ENCODE measurements at regions not wholly inside any gene's neighbourhood (a gene's known extent, or its start where the extent isn't known, plus 50 kb on each side); places are given as distances from the start of the nearest gene placed in this dataset.

DNA sequence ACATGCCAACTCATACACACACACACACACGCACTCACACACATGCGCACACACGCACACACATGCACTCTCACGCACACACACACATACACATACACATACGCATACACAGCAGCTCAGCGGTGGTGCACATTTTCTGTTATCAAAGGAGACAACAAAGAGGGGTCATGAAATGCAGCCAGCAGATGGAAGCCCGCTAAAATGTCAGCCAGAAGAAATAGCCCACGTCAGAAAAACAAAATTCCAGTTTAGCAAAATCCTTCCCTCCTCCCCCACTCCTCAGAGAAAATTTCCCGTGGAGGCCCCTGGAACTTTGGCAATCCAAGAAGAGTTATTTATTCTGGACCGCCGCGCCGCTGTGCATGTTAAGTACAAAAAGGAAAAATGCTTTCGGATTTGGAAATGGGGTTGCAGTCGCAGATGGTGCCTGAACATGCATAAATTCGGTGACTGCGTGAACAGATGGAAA, 114.6 kb upstream of the VSTM2B start:
- TF ChIP-seq, protein P1, sequence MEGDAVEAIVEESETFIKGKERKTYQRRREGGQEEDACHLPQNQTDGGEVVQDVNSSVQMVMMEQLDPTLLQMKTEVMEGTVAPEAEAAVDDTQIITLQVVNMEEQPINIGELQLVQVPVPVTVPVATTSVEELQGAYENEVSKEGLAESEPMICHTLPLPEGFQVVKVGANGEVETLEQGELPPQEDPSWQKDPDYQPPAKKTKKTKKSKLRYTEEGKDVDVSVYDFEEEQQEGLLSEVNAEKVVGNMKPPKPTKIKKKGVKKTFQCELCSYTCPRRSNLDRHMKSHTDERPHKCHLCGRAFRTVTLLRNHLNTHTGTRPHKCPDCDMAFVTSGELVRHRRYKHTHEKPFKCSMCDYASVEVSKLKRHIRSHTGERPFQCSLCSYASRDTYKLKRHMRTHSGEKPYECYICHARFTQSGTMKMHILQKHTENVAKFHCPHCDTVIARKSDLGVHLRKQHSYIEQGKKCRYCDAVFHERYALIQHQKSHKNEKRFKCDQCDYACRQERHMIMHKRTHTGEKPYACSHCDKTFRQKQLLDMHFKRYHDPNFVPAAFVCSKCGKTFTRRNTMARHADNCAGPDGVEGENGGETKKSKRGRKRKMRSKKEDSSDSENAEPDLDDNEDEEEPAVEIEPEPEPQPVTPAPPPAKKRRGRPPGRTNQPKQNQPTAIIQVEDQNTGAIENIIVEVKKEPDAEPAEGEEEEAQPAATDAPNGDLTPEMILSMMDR (IDR thresholded peaks at IDR 0.05; ENCODE audit: borderline replicate concordance, extremely low read depth, low read length, poor library complexity, severe bottlenecking), result no peak
- TF ChIP-seq EZH2 (IDR thresholded peaks at IDR 0.05; ENCODE audit: borderline replicate concordance, low read depth, low read length, severe bottlenecking), result no peak

Data from DND-41 (cell line).